Psoas muscle (tissue), 7 donors: ENCODE measurements at regions not wholly inside any gene's neighbourhood (a gene's known extent, or its start where the extent isn't known, plus 50 kb on each side); places are given as distances from the start of the nearest gene placed in this dataset.

Experiments
- ATAC-seq, 4 donors: fragments of 200-7000 bp; cut with Tn5 transposase; one replicate each; pipeline ENCODE4 v1.9.1; 2020; ENCODE audit warnings: moderate library complexity in 3 of 4, mild to moderate bottlenecking in 2 of 4
- DNase-seq, 2 donors: peaks; one replicate each; pipeline ENCODE4 v3.0.0-alpha.2; 2020
- H3K27ac ChIP-seq: fragments of 200-600 bp; one replicate; pipeline ENCODE4 v1.8.0; 2022
- H3K27me3 ChIP-seq, 3 donors: fragments of 200-600 bp in 1 of 3; one replicate each; pipeline versions ENCODE4 v1.6.1 to v1.8.0; 2013 to 2022; ENCODE audit warnings: low read length in 2 of 3, mild to moderate bottlenecking in 2 of 3, moderate library complexity in 1 of 3; ENCODE audit not compliant: insufficient read depth in 3 of 3
- H3K36me3 ChIP-seq, 2 donors: fragments of 200-600 bp in 1 of 2; one replicate each; pipeline versions ENCODE4 v1.6.1 to v1.8.0; 2013 to 2022; ENCODE audit warnings: low read depth in 1 of 2, mild to moderate bottlenecking in 1 of 2, moderate library complexity in 1 of 2; ENCODE audit not compliant: insufficient read depth in 1 of 2
- H3K4me1 ChIP-seq: fragments of 200-600 bp; one replicate; pipeline ENCODE4 v1.8.0; 2022
- H3K4me3 ChIP-seq: fragments of 200-600 bp; one replicate; pipeline ENCODE4 v1.8.0; 2022; ENCODE audit warnings: mild to moderate bottlenecking
- H3K9me3 ChIP-seq: fragments of 200-600 bp; one replicate; pipeline ENCODE4 v1.8.0; 2022
- WGBS, 3 donors: extraction: QIAGEN DNeasy Blood & Tissue Kit; methylation state at CpG; one replicate each; pipeline versions ENCODE4 v1.1.6 to v1.1.7; 2013; 5-methylcytosine and 5-hydroxymethylcytosine counted together
- intact Hi-C, 2 donors: fragments of 100-400 bp; cut with DNase I; formaldehyde crosslinking; loops; one replicate each; pipeline versions ENCODE4 v1.11.0 to v1.14.2; 2022
- TF ChIP-seq, protein P1 (sequence below): fragments of 200-600 bp; IDR thresholded peaks from one replicate; pipeline ENCODE4 v1.8.0; 2022; ENCODE audit warnings: antibody characterized with exemption
- donor health status: healthy with polysubstance abuse.
- donor health status: DM: no; HTN: no; CAD: no; lungs with moderate emphysema.
- donor health status: Bipolar disorder and iron deficiency.
- donor health status: healthy.
- donor health status: DM: yes; HTN: yes; CAD: no.
- donor health status: DM: no; HTN: no; CAD: no.
- donor health status: DM: yes; HTN: yes; CAD: no.

- H3K27me3 ChIP-seq = no peaks in the 10 kb centered on the region
- H3K9me3 ChIP-seq = no peaks in the 10 kb centered on the region
- 64 to 85% (median 72%) methylated on average over 4 of the region's 4 CpGs for WGBS, 3 donors
- no peak overlapping the region for H3K4me3 ChIP-seq
- H3K4me1 ChIP-seq = no peaks in the 10 kb centered on the region
- no peak for ATAC-seq
- TF ChIP-seq, protein P1, sequence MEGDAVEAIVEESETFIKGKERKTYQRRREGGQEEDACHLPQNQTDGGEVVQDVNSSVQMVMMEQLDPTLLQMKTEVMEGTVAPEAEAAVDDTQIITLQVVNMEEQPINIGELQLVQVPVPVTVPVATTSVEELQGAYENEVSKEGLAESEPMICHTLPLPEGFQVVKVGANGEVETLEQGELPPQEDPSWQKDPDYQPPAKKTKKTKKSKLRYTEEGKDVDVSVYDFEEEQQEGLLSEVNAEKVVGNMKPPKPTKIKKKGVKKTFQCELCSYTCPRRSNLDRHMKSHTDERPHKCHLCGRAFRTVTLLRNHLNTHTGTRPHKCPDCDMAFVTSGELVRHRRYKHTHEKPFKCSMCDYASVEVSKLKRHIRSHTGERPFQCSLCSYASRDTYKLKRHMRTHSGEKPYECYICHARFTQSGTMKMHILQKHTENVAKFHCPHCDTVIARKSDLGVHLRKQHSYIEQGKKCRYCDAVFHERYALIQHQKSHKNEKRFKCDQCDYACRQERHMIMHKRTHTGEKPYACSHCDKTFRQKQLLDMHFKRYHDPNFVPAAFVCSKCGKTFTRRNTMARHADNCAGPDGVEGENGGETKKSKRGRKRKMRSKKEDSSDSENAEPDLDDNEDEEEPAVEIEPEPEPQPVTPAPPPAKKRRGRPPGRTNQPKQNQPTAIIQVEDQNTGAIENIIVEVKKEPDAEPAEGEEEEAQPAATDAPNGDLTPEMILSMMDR = no peak
- H3K36me3 ChIP-seq = no peaks in the 10 kb centered on the region
- no peak for DNase-seq
- H3K27ac ChIP-seq = no peak overlapping the region
- intact Hi-C loops = no loop called here
These were observed 121.0 kb upstream of the LRATD1 start for GRCh38 chr2:14511541-14511940.

DNA sequence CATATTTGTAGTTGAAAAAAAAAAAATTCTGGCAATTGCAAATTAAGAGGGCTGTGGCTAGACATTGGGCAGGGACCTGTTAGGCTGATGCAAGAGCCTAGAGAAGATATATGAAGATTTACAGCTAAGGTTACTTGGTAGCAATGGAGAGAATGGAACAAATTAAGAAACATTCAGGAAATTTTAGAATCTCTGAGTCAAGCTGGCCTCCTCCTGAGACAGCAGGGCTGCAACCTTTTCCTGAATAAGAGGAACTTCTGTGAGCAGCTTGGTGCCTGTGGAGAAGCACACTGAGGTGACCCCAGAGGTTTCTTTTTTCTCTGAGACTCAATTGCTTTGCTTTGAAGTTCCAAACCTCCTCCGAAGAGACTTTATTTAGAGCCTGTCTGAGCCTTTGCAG, 118.6 kb upstream of the LRATD1 start:
- intact Hi-C loops = no loop called here
- H3K4me1 ChIP-seq = no peaks in the 10 kb centered on the region
- no peak for ATAC-seq
- H3K36me3 ChIP-seq = no peaks in the 10 kb centered on the region
- 21 to 48% (median 22%) methylated on average over 1 of the region's 1 CpG for WGBS, 3 donors
- H3K27ac ChIP-seq = no peak overlapping the region
- DNase-seq = no peak
- TF ChIP-seq, protein P1 = no peak
- no peaks in the 10 kb centered on the region for H3K9me3 ChIP-seq
- no peak overlapping the region for H3K4me3 ChIP-seq
- H3K27me3 ChIP-seq = no peaks in the 10 kb centered on the region

GRCh38 chr2:14516844-14517243, 115.7 kb upstream of the LRATD1 start:
- no peak overlapping the region for H3K4me3 ChIP-seq
- TF ChIP-seq, protein P1 = no peak
- intact Hi-C loops = no loop called here
- H3K27me3 ChIP-seq = no peaks in the 10 kb centered on the region
- H3K9me3 ChIP-seq = no peaks in the 10 kb centered on the region
- ATAC-seq (no peak), DNase-seq (no peak)
- no peak overlapping the region for H3K27ac ChIP-seq
- WGBS, 3 donors = 47 to 79% (median 48%) methylated on average over 1 of the region's 1 CpG
- H3K4me1 ChIP-seq = no peaks in the 10 kb centered on the region
- no peaks in the 10 kb centered on the region for H3K36me3 ChIP-seq

DNA sequence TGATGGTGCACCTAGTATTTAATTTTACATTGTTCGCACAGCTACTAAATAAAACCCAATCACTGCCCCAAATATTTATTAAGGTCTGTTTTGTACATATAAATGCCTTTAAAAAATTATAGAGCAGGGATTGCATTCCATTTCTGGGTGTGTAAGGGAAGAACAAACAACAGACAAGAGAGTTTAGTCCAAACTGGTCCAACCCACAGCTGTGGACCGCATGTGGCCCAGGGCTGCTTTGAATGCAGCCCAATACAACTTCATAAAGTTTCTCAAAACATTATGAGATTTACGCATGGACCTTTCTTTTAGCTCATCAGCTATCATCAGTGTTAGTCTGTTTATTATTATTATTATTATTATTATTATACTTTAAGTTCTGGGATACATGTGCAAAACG, 114.8 kb upstream of the LRATD1 start:
- Histone ChIP-seq H3K27ac (no peak overlapping the region), H3K4me1 (no peaks in the 10 kb centered on the region), H3K36me3 (no peaks in the 10 kb centered on the region), H3K4me3 (no peak overlapping the region), H3K9me3 (no peaks in the 10 kb centered on the region), H3K27me3 (no peaks in the 10 kb centered on the region)
- TF ChIP-seq, protein P1 = no peak
- intact Hi-C loops = no loop called here
- no peak for ATAC-seq
- 92 to 94% (median 93%) methylated on average over 4 of the region's 4 CpGs for WGBS, 3 donors
- DNase-seq = no peak

DNA sequence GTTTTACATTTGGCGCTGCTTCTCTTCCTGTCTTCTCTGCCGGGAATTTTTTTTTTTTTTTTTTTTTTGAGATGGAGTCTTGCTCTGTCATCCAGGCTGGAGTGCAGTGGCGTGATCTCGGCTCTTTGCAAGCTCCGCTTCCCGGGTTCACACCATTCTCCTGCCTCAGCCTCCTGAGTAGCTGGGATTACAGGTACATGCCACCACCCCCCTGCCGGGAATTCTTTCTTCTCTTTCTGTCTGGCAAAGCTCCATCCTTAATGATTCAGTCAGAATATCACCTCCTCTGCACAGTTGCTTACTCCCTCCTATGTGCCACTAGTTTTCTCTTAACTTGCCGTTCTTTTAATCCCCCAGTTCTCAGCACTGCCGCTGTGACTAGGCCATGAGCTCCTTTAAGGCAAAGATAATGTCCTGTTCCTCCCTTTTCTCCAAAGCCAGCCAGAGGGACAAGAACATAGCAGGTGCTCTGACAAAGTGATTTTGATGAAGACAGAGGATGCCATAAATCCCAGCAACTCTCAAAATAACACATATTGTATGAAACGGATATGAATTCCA, 112.1 kb upstream of the LRATD1 start:
- no peak for ATAC-seq
- intact Hi-C loops = no loop called here
- TF ChIP-seq, protein P1 = no peak
- no peak overlapping the region for H3K4me3 ChIP-seq
- DNase-seq = no peak
- no peaks in the 10 kb centered on the region for H3K36me3 ChIP-seq
- H3K4me1 ChIP-seq = no peaks in the 10 kb centered on the region
- H3K9me3 ChIP-seq = no peaks in the 10 kb centered on the region
- WGBS, 3 donors = 73 to 84% (median 80%) methylated on average over 10 of the region's 10 CpGs
- H3K27ac ChIP-seq = no peak overlapping the region
- no peaks in the 10 kb centered on the region for H3K27me3 ChIP-seq
